OCI-LY7 (cell line): ENCODE measurements at regions not wholly inside any gene's neighbourhood (a gene's known extent, or its start where the extent isn't known, plus 50 kb on each side); places are given as distances from the start of the nearest gene placed in this dataset.

ENCODE experiments used
- BruUV-seq: library from RNA; stranded (reverse); fragments of 400-500 nt; replicated peaks from 2 replicates; lab custom pipeline; 2021; lab: Mats Ljungman, UMichigan
- CTCF ChIA-PET: fragments of 300-600 bp; sonication (Branson Sonifier 250); formaldehyde crosslinking; loops from one replicate; lab custom pipeline; 2022; ENCODE audit warnings: antibody characterized with exemption; ENCODE audit not compliant: unreplicated experiment; lab: Charles Lee
- POLR2A ChIA-PET: fragments of 300-600 bp; sonication (Branson Sonifier 250); formaldehyde crosslinking; loops from one replicate; lab custom pipeline; 2022; ENCODE audit warnings: antibody characterized with exemption; lab: Charles Lee
- DNase-seq: peaks from one replicate; pipeline ENCODE4 v3.0.0-alpha.2; 2015; ENCODE audit warnings: low spot score
- H2AFZ ChIP-seq: fragments of 200-600 bp; sonication (generic), shearing (Covaris generic); 2 replicates; pipeline ENCODE4 v1.6.1; 2014; ENCODE audit warnings: mild to moderate bottlenecking, antibody characterized with exemption, low read length, moderate library complexity
- H3K27ac ChIP-seq: fragments of 200-600 bp; sonication (generic); 2 replicates; pipeline ENCODE4 v1.5.1; 2014; ENCODE audit warnings: mixed run types, low read depth, mild to moderate bottlenecking, moderate library complexity, low read length, inconsistent platforms; ENCODE audit not compliant: poor library complexity, severe bottlenecking
- H3K36me3 ChIP-seq: fragments of 200-600 bp; sonication (generic); 2 replicates; pipeline ENCODE4 v1.6.1; 2014; ENCODE audit warnings: mild to moderate bottlenecking, antibody characterized with exemption, low read length, moderate library complexity, mixed read lengths; ENCODE audit not compliant: insufficient read depth
- H3K4me1 ChIP-seq: fragments of 200-600 bp; sonication (generic); 2 replicates; pipeline ENCODE4 v1.5.1; 2014; ENCODE audit warnings: mild to moderate bottlenecking, low read length; ENCODE audit not compliant: insufficient read depth, poor library complexity, severe bottlenecking
- H3K4me2 ChIP-seq: fragments of 200-600 bp; sonication (generic); 2 replicates; pipeline ENCODE4 v1.6.1; 2014; ENCODE audit warnings: mild to moderate bottlenecking, low read length
- H3K4me3 ChIP-seq: fragments of 200-600 bp; sonication (generic); 2 replicates; pipeline ENCODE4 v1.5.1; 2014; ENCODE audit warnings: mild to moderate bottlenecking, low read depth, low read length; ENCODE audit not compliant: poor library complexity, severe bottlenecking
- H3K79me2 ChIP-seq: fragments of 200-600 bp; sonication (generic); 2 replicates; pipeline ENCODE4 v1.6.1; 2016; ENCODE audit warnings: low read depth, mild to moderate bottlenecking, low read length, moderate library complexity, mixed read lengths; ENCODE audit not compliant: insufficient read depth
- H3K9me2 ChIP-seq: fragments of 200-600 bp; sonication (generic); 2 replicates; pipeline ENCODE4 v1.6.1; 2016; ENCODE audit warnings: mild to moderate bottlenecking, low read length, mixed read lengths; ENCODE audit not compliant: insufficient read depth
- H3K9me3 ChIP-seq: fragments of 200-600 bp; sonication (generic); 2 replicates; pipeline ENCODE4 v1.6.1; 2014; ENCODE audit warnings: mild to moderate bottlenecking, mixed run types, low read length, mixed read lengths
- H4K20me1 ChIP-seq: fragments of 200-600 bp; sonication (generic); 2 replicates; pipeline ENCODE4 v1.6.1; 2014; ENCODE audit warnings: mild to moderate bottlenecking, antibody characterized with exemption, low read length, moderate library complexity, mixed read lengths; ENCODE audit not compliant: insufficient read depth
- EZH2phosphoT487 ChIP-seq: fragments of 200-600 bp; sonication (generic); IDR thresholded peaks from 2 replicates; pipeline ENCODE4 v1.6.1; 2018; ENCODE audit warnings: low read depth, borderline replicate concordance, mild to moderate bottlenecking, mixed run types, antibody characterized with exemption, low read length, moderate library complexity, mixed read lengths
- intact Hi-C: fragments of 100-400 bp; cut with micrococcal nuclease; formaldehyde crosslinking; loops from one replicate; pipeline ENCODE4 v1.10.0; 2022; ENCODE audit not compliant: unreplicated experiment
- TF ChIP-seq, protein P1 (sequence below): fragments of 200-600 bp; sonication (generic); conservative IDR thresholded peaks from 2 replicates; pipeline ENCODE4 v1.5.1; 2014; ENCODE audit warnings: mild to moderate bottlenecking, antibody characterized with exemption, low read length, moderate library complexity, mixed read lengths

GRCh38 chr13:61654481-61654880, 238.8 kb upstream of the PCDH20 start:
- BruUV-seq: no TSS peak
- no peak overlapping the region for H3K4me2 ChIP-seq

GRCh38 chr13:61648547-61648946, 232.9 kb upstream of the PCDH20 start:
- intact Hi-C loops: no loop called here
- Histone ChIP-seq H3K36me3 (no peaks in the 10 kb centered on the region), H3K4me1 (no peaks in the 10 kb centered on the region), H3K4me3 (no peak overlapping the region), H3K79me2 (no peaks in the 10 kb centered on the region), H3K4me2 (no peak overlapping the region), H3K27ac (no peak overlapping the region), H3K9me3 (no peaks in the 10 kb centered on the region), H2AFZ (no peak overlapping the region), H4K20me1 (no peaks in the 10 kb centered on the region), H3K9me2 (no peaks in the 10 kb centered on the region)
- ChIA-PET CTCF (no interaction called here), POLR2A (no interaction called here)
- BruUV-seq: no TSS peak
- TF ChIP-seq EZH2phosphoT487: no peak
- no peak for DNase-seq

More at GRCh38 chr13:61654481-61654880, 238.8 kb upstream of the PCDH20 start:
- no peak overlapping the region for H3K27ac ChIP-seq
- DNase-seq: no peak
- no peaks in the 10 kb centered on the region for H3K36me3 ChIP-seq
- ChIA-PET POLR2A (interaction anchor here (0.6 kb wide), 2 partner anchors 20 to 129 kb away, joined by 3 read pairs; no protein-coding TSS in a partner anchor), CTCF (no interaction called here)
- H3K9me3 ChIP-seq: no peaks in the 10 kb centered on the region
- H3K4me1 ChIP-seq: no peaks in the 10 kb centered on the region
- no peak for TF ChIP-seq EZH2phosphoT487
- H3K79me2 ChIP-seq: no peaks in the 10 kb centered on the region
- no peak overlapping the region for H2AFZ ChIP-seq
- intact Hi-C loops: no loop called here
- no peak overlapping the region for H3K4me3 ChIP-seq
- H3K9me2 ChIP-seq: no peaks in the 10 kb centered on the region
- H4K20me1 ChIP-seq: no peaks in the 10 kb centered on the region

- Histone ChIP-seq H3K4me1 (no peaks in the 10 kb centered on the region), H4K20me1 (no peaks in the 10 kb centered on the region), H3K4me2 (no peak overlapping the region), H3K79me2 (no peaks in the 10 kb centered on the region), H3K27ac (no peak overlapping the region), H2AFZ (no peak overlapping the region), H3K36me3 (no peaks in the 10 kb centered on the region), H3K9me2 (no peaks in the 10 kb centered on the region), H3K9me3 (no peaks in the 10 kb centered on the region), H3K4me3 (no peak overlapping the region)
- TF ChIP-seq EZH2phosphoT487: no peak
- TF ChIP-seq, protein P1, sequence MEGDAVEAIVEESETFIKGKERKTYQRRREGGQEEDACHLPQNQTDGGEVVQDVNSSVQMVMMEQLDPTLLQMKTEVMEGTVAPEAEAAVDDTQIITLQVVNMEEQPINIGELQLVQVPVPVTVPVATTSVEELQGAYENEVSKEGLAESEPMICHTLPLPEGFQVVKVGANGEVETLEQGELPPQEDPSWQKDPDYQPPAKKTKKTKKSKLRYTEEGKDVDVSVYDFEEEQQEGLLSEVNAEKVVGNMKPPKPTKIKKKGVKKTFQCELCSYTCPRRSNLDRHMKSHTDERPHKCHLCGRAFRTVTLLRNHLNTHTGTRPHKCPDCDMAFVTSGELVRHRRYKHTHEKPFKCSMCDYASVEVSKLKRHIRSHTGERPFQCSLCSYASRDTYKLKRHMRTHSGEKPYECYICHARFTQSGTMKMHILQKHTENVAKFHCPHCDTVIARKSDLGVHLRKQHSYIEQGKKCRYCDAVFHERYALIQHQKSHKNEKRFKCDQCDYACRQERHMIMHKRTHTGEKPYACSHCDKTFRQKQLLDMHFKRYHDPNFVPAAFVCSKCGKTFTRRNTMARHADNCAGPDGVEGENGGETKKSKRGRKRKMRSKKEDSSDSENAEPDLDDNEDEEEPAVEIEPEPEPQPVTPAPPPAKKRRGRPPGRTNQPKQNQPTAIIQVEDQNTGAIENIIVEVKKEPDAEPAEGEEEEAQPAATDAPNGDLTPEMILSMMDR: no peak
- BruUV-seq: no TSS peak
- ChIA-PET CTCF (no interaction called here), POLR2A (no interaction called here)
- no peak for DNase-seq
- intact Hi-C loops: no loop called here
These were observed 196.5 kb upstream of the PCDH20 start for GRCh38 chr13:61612192-61612591.

GRCh38 chr13:61608138-61608537, 192.5 kb upstream of the PCDH20 start:
- no peak overlapping the region for H3K4me2 ChIP-seq
- no peaks in the 10 kb centered on the region for H3K4me1 ChIP-seq
- H4K20me1 ChIP-seq: no peaks in the 10 kb centered on the region
- no peaks in the 10 kb centered on the region for H3K36me3 ChIP-seq
- TF ChIP-seq EZH2phosphoT487: no peak
- TF ChIP-seq, protein P1: no peak
- H2AFZ ChIP-seq: no peak overlapping the region
- no peak overlapping the region for H3K27ac ChIP-seq
- no peak overlapping the region for H3K4me3 ChIP-seq
- DNase-seq: no peak
- H3K9me3 ChIP-seq: no peaks in the 10 kb centered on the region
- ChIA-PET POLR2A (interaction anchor here (1.6 kb wide), 1 partner anchor 28 kb away, joined by 3 read pairs; no protein-coding TSS in a partner anchor), CTCF (no interaction called here)
- BruUV-seq: no TSS peak
- no peaks in the 10 kb centered on the region for H3K9me2 ChIP-seq
- intact Hi-C loops: no loop called here
- H3K79me2 ChIP-seq: no peaks in the 10 kb centered on the region
